Spleen (tissue), 11 donors: ENCODE measurements at regions not wholly inside any gene's neighbourhood (a gene's known extent, or its start where the extent isn't known, plus 50 kb on each side); places are given as distances from the start of the nearest gene placed in this dataset.

Experiments used
- DNase-seq: peaks from one replicate; pipeline ENCODE4 v3.0.0-alpha.2; 2020
- H3K27ac ChIP-seq, 8 donors: fragments of 200-600 bp; sonication (generic) in 7 of 8; 1 replicate in 4 of 8; 2 replicates in 4 of 8; pipeline versions ENCODE4 v1.5.0 to v1.8.0; 2016 to 2021; ENCODE audit warnings: inconsistent platforms in 4 of 8, mild to moderate bottlenecking in 4 of 8, moderate library complexity in 1 of 8
- H3K27me3 ChIP-seq, 7 donors: fragments of 200-600 bp; sonication (generic) in 6 of 7; replicated peaks in 1 of 7; 1 replicate in 4 of 7; 2 replicates in 3 of 7; pipeline versions ENCODE4 v1.5.0 to v1.8.0; 2016 to 2021; ENCODE audit warnings: inconsistent platforms in 3 of 7, mild to moderate bottlenecking in 1 of 7
- H3K36me3 ChIP-seq, 6 donors: fragments of 200-600 bp; sonication (generic) in 5 of 6; 1 replicate in 4 of 6; 2 replicates in 2 of 6; pipeline versions ENCODE4 v1.5.0 to v1.8.0; 2016 to 2021; ENCODE audit warnings: inconsistent platforms in 2 of 6
- H3K4me1 ChIP-seq, 6 donors: fragments of 200-600 bp; sonication (generic) in 5 of 6; 1 replicate in 3 of 6; 2 replicates in 3 of 6; pipeline versions ENCODE4 v1.5.0 to v1.8.0; 2016 to 2021; ENCODE audit warnings: inconsistent platforms in 3 of 6
- H3K4me3 ChIP-seq, 8 donors: fragments of 200-600 bp; sonication (generic) in 7 of 8; 1 replicate in 4 of 8; 2 replicates in 4 of 8; pipeline versions ENCODE4 v1.5.0 to v1.8.0; 2016 to 2021; ENCODE audit warnings: inconsistent platforms in 4 of 8, mild to moderate bottlenecking in 4 of 8, moderate library complexity in 2 of 8
- H3K9me3 ChIP-seq, 8 donors: fragments of 200-600 bp; sonication (generic) in 7 of 8; 1 replicate in 4 of 8; 2 replicates in 4 of 8; pipeline versions ENCODE4 v1.5.0 to v1.8.0; 2016 to 2021; ENCODE audit warnings: inconsistent platforms in 4 of 8
- CTCF ChIP-seq, 11 experiments: fragments of 200-600 bp in 7 of 11; fragments of 450-650 bp in 4 of 11; sonication (generic) in 4 of 11; IDR thresholded peaks in 8 of 11; conservative IDR thresholded peaks in 3 of 11; 1 replicate in 7 of 11; 2 replicates in 4 of 11; pipeline versions ENCODE4 v1.4.0 to v1.8.0; 2016 to 2021; ENCODE audit warnings: antibody characterized with exemption in 11 of 11, inconsistent platforms in 4 of 11, mild to moderate bottlenecking in 1 of 11
- POLR2A ChIP-seq, 3 donors: fragments of 450-650 bp; IDR thresholded peaks; one replicate each; pipeline ENCODE4 v1.5.1; 2017; ENCODE audit warnings: antibody characterized with exemption in 3 of 3, mild to moderate bottlenecking in 1 of 3
- POLR2AphosphoS5 ChIP-seq, 3 donors: sonication (generic); formaldehyde crosslinking; IDR thresholded peaks; one replicate each; pipeline ENCODE4 v1.5.1; 2017; ENCODE audit warnings: antibody characterized with exemption in 3 of 3
- WGBS, 5 donors: extraction: QIAGEN DNeasy Blood & Tissue Kit in 3 of 5; methylation state at CpG; one replicate each; pipeline versions ENCODE4 v1.1.5 to v1.1.7; 2013 to 2018; 5-methylcytosine and 5-hydroxymethylcytosine counted together
- intact Hi-C: fragments of 100-400 bp; cut with DNase I; formaldehyde crosslinking; loops from one replicate; pipeline ENCODE4 v1.15.0; 2023; ENCODE audit warnings: low total_unique reads
- donor health status: healthy with polysubstance abuse.
- donor health status: DM: no; HTN: no; CAD: no; lungs with moderate emphysema.
- donor health status: DM: no; HTN: no; CAD: no.
- donor health status: Bipolar disorder and iron deficiency.
- donor health status: healthy.
- donor health status: DM: no; HTN: no; CAD: no.
- donor health status: DM: yes; HTN: yes; CAD: no.

GRCh38 chr7:9869151-9869550 is 1104.5 kb upstream of the PHF14 start:
- Histone ChIP-seq H3K4me1 (no peaks in the 10 kb centered on the region), H3K9me3 (peaks cover 0 to 12% (median 1%) of the 10 kb centered on the region in 8 donors), H3K27me3 (no peaks in the 10 kb centered on the region), H3K4me3 (no peak overlapping the region), H3K27ac (no peak overlapping the region), H3K36me3 (no peaks in the 10 kb centered on the region)
- DNase-seq = no peak
- 41 to 56% (median 48%) methylated on average over 1 of the region's 1 CpG for WGBS, 5 donors
- no peak for TF ChIP-seq CTCF (IDR thresholded peaks at IDR 0.05 in 8 of 11, conservative IDR thresholded peaks at IDR 0.05 in 3 of 11)
- intact Hi-C loops = no loop called here

- Histone ChIP-seq H3K9me3 (peaks cover 0 to 12% (median 1%) of the 10 kb centered on the region in 8 donors), H3K4me3 (no peak overlapping the region), H3K4me1 (no peaks in the 10 kb centered on the region), H3K27ac (no peak overlapping the region), H3K36me3 (no peaks in the 10 kb centered on the region), H3K27me3 (no peaks in the 10 kb centered on the region)
- intact Hi-C loops = no loop called here
- TF ChIP-seq POLR2AphosphoS5 (IDR thresholded peaks at IDR 0.05) (no peak), POLR2A (IDR thresholded peaks at IDR 0.05) (no peak), CTCF (IDR thresholded peaks at IDR 0.05 in 8 of 11, conservative IDR thresholded peaks at IDR 0.05 in 3 of 11) (no peak)
- WGBS, 5 donors = 83 to 98% (median 90%) methylated on average over 2 of the region's 2 CpGs
- no peak for DNase-seq
These were observed 1104.1 kb upstream of the PHF14 start for GRCh38 chr7:9869566-9869965.

- 83 to 91% (median 88%) methylated on average over 4 of the region's 4 CpGs for WGBS, 5 donors
- Histone ChIP-seq H3K27me3 (no peaks in the 10 kb centered on the region), H3K36me3 (no peaks in the 10 kb centered on the region), H3K4me3 (no peak overlapping the region), H3K9me3 (peaks cover 0 to 12% (median 2%) of the 10 kb centered on the region in 8 donors), H3K27ac (no peak overlapping the region), H3K4me1 (no peaks in the 10 kb centered on the region)
- DNase-seq = no peak
- TF ChIP-seq CTCF (IDR thresholded peaks at IDR 0.05 in 8 of 11, conservative IDR thresholded peaks at IDR 0.05 in 3 of 11) (no peak), POLR2A (IDR thresholded peaks at IDR 0.05) (no peak), POLR2AphosphoS5 (IDR thresholded peaks at IDR 0.05) (no peak)
- intact Hi-C loops = no loop called here
These were observed 1103.0 kb upstream of the PHF14 start for GRCh38 chr7:9870674-9871073.

- TF ChIP-seq POLR2AphosphoS5 (IDR thresholded peaks at IDR 0.05) = no peak
- TF ChIP-seq POLR2A (IDR thresholded peaks at IDR 0.05) = no peak
- no peak for TF ChIP-seq CTCF (IDR thresholded peaks at IDR 0.05 in 8 of 11, conservative IDR thresholded peaks at IDR 0.05 in 3 of 11)
- no peak overlapping the region for H3K4me3 ChIP-seq
- no peaks in the 10 kb centered on the region for H3K27me3 ChIP-seq
- H3K4me1 ChIP-seq = no peaks in the 10 kb centered on the region
- WGBS, 5 donors = 79 to 100% (median 89%) methylated on average over 1 of the region's 1 CpG
- intact Hi-C loops = no loop called here
- DNase-seq = no peak
- peaks cover 0 to 9% (median 0%) of the 10 kb centered on the region in 8 donors for H3K9me3 ChIP-seq
- no peaks in the 10 kb centered on the region for H3K36me3 ChIP-seq
- no peak overlapping the region for H3K27ac ChIP-seq
These were observed 1099.5 kb upstream of the PHF14 start for GRCh38 chr7:9874182-9874581.
